ENCODE measurements at regions not wholly inside any gene's neighbourhood (a gene's known extent, or its start where the extent isn't known, plus 50 kb on each side); places are given as distances from the start of the nearest gene placed in this dataset.

- no peak for TF ChIP-seq CTCF (conservative IDR thresholded peaks at IDR 0.05; ENCODE audit: low read depth, low read length)
- TF ChIP-seq EZH2 (IDR thresholded peaks at IDR 0.05; ENCODE audit: borderline replicate concordance, low read depth, low read length, poor library complexity, severe bottlenecking) = no peak
Measured at GRCh38 chr11:27864091-27864491, 163.8 kb upstream of the BDNF start.
